GM19238 (cell line): ENCODE measurements at regions not wholly inside any gene's neighbourhood (a gene's known extent, or its start where the extent isn't known, plus 50 kb on each side); places are given as distances from the start of the nearest gene placed in this dataset.

Experiments
- DNase-seq: peaks from one replicate; pipeline ENCODE4 v3.0.0; 2011; ENCODE audit warnings: low spot score; ENCODE audit not compliant: insufficient read length

DNA sequence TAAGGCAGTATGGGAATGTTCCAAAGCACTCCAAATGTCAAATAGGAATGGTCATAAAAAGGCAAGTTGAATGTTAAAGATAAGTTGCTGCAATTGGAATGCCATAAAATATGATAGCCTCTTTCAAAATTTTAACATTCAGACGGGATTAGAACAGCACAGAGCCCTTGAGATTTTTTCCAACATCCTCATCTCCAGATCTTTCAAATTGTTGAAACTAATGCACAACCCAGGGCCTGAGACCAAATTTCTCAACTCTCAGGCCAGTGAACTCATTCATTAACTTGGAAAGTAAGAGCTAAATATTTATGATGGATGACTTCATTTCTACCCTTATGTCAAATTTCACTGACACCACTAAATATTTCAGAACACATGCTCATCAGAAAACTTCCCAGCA, 346.5 kb upstream of the XYLT1 start:
- no peak for DNase-seq

DNA sequence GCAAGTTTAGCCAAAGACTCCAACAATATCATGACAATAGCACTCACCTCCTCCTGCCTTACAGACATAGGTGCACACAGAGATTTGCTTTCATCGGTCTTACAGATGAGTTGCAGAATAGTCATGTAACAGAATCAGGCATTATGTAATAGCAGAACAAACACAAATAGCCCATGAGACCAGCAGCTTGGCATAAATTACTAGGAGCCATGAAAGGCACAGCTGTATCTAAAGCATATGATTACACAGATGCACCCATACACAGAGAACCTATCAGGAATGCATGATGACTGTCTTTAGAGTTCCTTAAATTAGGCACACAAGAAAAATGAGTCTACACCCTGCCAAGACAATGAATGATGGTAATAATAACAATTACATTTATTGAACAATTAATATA, 342.0 kb upstream of the XYLT1 start:
- no peak for DNase-seq

DNA sequence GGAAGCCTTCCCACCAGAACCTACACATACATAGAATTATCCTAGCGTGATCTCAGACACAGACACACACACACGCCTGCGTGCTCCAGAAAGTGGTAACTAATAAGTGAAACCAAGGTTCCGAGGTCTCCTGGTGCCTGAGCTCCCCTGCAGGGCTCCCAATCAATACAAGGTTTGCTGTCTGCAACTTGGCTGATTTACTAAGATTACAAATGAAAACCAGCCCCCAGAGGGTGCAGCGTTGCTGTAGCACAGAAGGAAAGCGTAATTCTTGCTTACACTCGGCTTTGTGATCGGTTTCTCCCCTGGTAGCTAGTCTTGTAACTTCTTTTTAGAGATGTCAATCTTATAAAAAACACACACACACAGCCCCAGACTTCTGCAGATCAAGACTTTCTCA, 334.1 kb upstream of the XYLT1 start:
- DNase-seq, result no peak

DNA sequence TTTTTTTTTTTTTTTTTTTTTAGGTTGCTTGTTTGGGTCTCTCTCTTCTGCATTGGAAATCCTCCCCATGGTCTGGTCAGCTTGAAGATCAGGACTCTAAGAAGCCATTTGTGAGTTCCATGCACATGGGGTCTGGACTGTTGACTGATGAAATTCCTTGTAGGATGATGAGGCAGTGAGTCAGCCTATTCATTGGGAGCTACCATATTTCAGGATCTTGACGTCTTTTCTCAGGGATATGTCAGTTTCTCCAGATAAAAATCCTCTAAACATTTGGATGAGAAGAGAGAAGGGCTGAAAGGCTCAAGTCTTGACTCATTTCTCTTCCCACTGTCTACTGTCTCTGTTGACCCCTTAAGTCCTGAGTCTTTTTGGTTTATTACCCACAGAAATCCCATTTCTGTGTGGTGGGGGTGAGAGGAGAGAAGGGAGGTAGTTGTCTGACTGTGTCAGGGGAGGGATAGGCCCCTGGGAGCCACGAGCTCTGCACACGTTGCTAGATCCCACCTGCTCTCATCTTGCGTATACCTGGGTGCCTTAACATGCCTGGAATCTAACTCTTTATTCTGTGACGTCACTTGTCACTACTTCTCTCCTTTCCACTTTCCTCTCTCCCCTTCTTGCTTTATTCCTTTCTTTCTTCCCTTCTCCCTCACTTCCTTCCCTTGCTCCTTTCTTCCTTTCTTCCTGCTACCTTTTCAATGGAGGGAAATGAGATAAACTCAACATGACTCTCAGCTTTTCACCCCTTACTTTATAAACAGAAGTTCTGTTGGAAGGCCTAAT, 333.1 kb upstream of the XYLT1 start:
- DNase-seq, result no peak

DNA sequence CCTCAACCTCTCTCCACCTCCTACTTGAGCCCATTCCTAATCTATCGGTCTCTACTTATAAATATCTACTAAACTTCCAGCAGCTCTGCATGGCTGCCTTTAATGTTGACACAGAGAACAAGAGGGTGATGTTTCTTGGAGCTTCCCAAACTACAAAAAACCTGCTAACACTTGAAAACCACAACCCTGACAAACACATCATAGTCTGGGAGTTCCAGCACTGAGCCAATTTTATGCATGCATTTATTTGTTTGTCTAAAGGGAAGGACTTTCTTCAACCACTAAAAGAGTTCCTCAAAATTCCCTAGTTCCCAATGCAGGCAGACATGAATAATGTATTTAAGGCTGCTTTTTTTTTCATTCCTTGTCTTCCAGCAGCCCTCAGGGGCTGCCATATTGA, 331.8 kb upstream of the XYLT1 start:
- no peak for DNase-seq

DNA sequence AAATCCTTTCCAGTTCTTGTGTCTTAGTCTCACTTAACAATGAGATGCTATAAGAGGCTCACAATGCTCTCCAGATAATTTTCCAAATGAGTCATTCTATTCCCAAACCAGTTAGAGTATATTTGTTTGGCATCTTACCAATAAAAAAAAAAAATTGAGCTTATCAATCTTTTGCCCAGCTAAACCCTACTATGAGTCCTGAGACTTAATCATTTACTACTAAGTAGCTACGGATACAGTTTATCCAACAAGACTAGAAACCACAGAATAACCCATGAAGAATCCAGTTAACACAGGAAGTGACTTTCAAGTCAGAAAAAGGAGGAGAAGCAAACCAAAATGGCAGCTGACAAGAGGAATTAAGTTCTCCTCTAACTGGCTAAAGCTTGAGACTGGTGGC, 330.3 kb upstream of the XYLT1 start:
- DNase-seq, result no peak

DNA sequence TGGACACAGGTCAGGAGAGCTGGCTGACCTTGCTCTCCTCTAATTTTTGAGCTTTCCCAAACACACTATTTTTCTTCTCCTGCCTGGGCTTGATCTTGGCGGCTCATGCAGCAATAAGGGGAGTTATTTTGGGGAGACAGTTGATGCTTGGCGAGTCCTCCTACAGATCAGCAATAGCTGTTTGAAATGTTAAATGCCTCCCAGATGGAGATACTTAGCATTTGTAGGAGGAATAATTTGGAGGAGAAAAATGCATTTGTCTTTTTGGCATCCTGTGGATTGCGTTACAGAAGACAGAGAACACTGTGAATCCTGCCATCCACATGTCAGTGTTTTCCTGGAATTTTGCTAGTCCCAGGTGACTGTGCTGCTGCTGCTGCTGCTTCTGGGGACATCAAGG, 328.0 kb upstream of the XYLT1 start:
- no peak for DNase-seq

DNA sequence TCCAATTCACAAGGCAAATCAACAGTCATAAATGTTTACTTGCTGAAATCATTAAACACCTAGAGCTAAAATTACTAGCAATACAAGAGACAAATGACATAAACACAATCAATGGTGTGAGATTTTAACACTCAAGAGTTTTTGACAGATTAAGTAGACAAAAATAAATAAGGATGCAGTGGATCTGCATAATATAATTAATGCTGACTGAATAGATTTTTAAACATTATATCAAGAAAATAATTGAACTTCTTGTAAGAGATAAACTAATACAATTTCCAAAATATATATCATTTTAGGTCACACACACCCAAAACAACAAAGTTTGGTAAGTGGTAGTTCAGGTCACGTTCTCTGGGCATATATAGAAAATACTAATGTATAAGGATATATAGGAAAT, 322.6 kb upstream of the XYLT1 start:
- DNase-seq, result no peak

DNA sequence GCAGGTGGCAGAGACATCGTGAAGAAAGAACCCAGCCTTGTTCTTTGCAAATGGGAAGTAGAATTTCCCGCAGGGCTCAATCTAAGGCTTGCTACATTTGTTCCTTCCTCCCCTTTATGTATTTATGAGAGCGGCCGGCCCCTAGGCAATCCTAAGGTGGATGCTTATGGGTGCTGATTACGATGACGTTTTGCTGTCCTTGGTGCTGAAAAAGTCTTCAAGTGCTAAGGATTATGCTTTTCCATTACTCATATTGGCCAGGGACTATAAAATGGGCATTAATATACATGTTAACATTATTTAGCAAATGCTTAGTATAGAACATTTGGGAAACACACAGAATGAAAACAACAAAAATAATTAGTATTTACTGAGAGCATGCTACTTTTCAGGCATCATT, 313.3 kb upstream of the XYLT1 start:
- DNase-seq, result no peak

DNA sequence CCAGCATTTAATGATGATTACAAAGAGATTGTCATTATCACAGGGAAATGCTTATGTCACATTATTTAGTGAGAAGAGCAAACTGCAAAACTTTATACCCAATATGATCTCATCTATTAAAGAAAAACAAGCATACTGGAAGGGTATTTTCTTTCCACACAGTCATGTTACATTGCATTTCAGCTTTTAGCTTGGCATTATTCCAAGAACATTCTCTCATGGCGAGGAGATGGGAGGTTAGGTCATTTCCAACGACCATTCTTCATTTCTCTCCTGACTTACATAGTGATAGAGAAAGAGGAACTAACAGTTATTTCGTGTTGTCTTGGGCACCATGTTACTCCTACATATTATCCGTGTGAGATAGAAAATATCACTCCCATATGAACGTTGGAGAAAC, 309.4 kb upstream of the XYLT1 start:
- no peak for DNase-seq

DNA sequence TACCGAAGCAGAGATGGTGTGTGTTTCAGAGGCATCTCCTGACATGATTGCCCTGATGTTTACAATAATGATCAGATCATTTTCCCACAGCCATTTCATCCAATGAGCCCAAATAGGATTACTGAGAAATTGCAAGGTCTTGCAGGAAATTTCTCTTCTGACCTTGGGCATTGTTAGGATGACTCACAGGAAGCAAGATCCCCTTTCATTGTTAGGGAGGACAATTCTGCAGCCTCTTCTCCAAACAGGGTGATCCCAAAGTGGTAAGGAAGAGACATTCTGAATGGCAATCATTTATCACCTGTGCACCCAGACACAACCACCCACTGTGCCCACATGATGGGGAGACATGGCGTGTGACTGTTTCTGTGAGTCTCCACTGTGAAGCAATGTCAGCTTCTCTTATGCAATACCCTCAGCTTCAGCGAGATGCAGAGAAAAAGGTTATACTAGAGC, 306.7 kb upstream of the XYLT1 start:
- no peak for DNase-seq

DNA sequence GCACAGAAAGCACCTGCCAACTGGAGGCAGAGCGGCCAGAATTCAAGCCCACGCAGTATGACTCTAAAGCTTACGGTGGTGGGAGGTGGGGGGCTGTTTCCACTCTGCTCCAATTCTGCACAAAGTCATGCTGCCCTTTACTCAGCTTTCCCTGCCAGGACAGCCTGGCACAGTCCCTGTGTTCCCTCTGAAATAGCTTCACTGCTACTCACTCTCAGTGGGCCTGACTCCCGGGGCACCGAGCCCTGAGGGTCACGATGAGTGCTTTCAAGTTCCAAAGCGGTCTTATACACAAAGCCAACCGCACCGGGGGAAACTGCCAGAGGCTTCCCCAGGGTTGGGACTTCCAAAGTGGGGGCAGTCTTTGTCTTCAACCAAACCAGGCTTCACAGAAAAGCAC, 306.1 kb upstream of the XYLT1 start:
- no peak for DNase-seq

DNA sequence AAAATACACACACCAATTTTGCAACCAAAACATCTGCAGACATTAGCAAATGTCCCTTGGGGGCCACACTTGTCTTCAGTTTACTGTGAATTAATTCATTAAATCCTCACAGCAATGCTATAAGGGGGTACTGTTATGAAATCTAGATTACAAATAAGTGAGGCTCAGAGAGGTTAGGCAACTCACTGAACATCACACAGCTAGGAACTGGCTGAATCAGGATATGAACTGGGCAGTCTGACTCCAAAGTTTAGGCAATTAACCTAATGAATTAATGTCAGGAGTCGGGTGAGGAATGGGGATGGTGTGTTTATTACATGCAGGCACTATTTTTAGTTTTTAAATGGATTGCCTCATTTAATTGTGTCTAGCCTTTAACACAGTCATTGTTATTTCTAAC, 305.7 kb upstream of the XYLT1 start:
- no peak for DNase-seq

DNA sequence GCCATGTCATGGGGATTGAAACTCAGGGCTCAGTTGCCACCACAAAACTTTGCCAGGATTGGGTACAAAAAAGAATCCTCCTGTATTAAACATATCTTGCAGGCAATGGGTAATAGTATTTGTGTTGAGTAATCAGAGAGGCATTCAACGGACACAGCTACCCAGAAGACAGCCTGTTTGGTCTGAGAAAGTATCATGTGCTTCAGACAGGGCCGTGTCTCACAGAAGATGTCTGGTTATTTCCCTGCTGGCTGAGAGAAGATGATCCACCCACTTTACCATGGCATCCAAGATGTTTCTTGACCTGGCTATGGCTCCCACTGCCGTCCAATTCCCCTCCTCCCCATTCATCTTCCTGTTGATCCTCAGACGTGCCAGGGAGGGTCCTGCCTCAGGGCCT, 304.3 kb upstream of the XYLT1 start:
- no peak for DNase-seq

DNA sequence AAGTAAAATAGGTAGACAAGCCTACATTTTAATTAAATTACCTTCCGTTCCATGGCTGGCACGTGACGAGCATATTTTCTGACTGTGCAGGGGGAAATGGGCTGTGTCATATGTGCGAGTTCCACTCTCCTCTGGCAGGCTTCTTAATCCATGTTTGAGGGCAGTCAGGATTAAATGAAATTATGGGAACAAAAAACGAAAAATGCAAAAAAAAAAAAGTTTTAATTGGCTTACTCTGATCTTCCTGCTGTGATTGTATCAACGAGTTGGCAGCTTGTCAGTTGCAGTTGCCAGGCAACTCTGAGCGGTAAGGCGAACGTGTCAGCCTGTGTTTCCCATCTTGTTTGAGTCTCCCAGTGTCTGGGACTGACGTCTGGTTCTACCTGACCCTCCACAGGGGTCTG, 302.9 kb upstream of the XYLT1 start:
- DNase-seq, result no peak

DNA sequence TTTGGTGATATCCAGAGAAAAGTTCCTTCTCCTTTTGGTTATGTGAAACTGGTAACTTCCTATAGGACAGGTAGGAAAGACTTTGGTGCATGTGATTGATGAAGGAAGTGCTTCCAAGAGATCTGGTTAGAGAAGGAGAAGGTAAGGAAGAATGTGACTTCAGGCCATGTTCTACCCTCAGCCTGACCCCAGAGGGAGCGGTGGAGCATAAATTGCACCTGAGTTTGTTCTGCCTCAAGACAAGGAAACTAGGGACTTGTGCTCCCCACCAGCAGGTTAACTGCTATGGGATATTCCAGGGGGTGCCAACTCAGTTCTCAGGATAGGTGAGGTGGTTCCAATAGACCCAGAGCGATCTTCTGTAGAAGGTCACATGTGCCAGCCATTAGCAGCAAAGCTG, 299.3 kb upstream of the XYLT1 start:
- no peak for DNase-seq

DNA sequence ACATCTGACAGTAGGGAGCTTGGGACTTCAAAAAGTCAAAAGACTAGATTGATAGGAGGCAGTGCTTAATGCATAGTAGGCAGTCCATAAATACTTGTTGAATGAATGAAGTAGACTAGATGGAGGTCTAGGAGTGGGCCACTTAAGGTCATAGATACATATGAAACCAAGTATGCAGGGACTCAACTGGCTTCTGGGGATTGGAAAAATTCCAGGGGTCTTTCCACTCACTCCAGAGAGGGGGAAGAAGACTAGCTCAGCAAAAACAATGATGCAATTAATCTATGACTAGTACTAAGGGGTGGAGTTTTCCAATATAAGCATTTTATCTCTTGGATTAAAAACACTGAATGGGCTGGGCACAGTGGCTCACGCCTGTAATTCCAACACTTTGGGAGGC, 298.3 kb upstream of the XYLT1 start:
- no peak for DNase-seq

DNA sequence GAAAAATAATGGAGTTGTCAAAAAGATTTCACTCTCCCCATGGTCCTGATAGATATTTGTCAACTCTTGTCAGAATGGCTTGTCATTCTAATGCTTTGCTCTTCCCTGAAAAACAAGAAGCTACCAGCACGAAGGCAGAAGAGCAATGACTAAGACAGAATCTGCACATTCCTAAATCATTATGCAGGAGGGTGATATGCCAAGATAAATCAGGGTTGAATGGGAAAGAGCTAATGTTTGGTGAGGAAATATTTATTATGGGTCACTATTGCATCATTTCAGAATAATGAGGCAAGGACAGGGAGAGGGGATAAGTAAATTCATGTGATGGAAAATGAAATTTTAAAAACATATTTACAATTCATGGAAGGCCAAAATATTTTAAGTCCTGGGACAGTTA, 297.5 kb upstream of the XYLT1 start:
- no peak for DNase-seq

DNA sequence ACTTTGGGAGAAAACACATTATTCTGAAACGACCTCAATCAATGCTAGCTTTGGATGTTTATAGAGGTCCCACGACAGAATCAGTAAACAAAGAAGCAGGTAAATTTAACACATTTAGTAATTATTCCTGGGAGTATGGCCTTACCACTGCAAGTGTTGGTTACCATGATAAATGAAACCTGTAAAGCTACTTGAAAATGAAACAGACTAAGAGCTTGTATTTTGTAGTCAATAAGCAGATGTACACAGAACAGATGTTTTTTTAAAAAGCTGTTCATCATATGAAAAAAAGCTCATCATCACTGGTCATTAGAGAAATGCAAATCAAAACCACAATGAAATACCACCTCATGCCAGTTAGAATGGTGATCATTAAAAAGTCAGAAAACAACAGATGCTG, 295.3 kb upstream of the XYLT1 start:
- DNase-seq, result no peak

DNA sequence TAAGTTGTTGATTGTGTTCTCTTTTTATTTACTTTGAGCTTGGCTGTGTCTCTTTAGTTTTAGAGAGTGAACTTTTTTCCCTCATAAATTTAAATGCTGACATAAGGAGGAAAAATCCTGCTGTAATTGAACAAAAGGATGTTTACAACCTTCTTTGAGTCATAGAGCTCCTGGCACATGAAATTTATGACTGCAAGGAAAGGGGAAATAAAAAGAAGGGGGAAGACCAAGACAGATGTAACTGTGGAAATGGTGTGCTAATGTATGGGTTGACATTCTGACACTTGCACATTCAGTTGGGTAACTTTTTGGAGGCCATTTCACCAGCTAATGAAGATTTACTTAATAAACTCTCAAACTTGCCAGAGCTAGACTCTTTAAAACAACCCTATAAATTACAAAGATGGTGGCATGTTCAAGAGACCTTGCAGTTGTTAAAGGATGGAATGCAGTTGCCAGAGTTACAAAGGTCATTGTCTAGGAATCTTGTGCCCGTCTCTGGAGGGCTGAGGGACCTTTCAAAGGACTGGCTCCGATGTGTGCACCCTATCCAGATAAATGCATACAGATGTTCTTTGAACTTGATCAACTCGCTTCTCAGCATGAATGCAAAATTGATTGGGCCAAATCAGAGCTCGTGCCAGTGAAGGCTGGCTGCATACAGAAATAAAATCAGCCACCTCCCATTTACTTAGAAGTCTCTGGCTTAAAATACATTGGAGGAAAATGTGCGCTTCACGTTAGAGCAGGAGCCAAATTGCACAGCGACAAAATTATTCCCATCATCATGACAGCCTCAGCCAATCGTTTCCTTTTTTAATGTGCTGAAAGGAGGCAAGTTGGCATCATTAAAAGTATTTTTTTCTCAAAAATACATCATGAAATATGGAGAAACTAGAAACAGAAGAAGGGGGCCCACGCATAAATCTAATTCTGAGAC, 289.0 kb upstream of the XYLT1 start:
- DNase-seq, result no peak

DNA sequence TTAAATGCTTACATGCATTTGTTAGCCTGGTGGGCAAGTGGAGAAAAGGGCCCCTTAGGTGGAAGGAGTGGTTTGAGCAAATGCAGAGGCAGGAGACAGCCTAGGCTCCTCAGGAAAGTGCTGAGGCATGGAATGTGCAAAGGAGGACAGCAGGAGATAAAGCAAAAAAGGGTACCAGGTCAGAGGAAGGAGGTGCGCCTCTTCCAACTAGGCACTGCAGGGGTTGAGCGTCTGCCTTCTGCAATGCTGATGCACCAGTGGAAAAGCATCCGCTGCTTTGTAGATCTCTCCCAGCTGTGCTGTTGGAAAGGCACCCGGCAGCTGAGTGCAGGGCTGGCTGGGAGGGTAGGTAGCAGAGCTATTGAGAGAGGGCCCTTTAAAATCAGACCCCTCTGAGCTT, 287.0 kb upstream of the XYLT1 start:
- DNase-seq, result no peak

DNA sequence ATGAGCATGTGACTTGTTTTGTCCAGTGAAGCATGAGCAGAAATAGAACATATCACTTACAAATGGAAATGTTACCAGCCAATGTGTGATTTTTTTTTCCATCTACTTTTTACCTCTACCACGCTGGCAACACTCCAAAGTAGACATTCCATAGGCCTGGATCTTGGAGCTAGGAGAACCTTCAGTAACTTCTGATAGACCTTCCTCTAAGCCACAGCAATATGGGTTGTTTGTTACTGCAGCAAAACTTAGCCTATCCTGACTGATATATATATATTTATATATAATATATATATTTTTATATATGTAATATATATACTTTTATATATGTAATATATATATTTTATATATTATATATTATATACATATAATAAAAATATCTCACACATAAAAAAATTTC, 284.4 kb upstream of the XYLT1 start:
- no peak for DNase-seq

DNA sequence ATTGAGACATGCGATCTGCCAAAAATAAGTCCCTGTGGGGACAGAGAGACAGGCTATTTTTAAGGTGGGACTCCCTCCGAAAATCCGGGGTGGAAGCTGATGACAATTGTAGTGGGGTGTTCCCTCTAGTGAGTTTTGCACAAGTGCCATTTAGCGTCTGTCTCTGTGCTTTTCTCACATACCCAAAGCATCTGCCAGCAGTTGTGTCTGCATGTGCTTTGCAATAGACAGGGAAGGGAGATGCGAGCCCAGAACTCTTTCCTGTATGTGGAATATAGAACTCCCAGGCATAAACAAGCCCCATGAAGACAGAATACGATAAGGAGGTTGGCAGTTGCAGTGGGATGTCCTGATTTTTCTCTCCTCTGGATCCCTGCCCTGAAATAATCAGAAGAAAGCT, 282.7 kb upstream of the XYLT1 start:
- no peak for DNase-seq
